ENCODE measurements at regions not wholly inside any gene's neighbourhood (a gene's known extent, or its start where the extent isn't known, plus 50 kb on each side); places are given as distances from the start of the nearest gene placed in this dataset.
"Not testable (repeated sequence)": the region's sequence is repeated elsewhere in the genome, so short reads cannot be mapped to it uniquely, and the experiment has no call there.

DNA sequence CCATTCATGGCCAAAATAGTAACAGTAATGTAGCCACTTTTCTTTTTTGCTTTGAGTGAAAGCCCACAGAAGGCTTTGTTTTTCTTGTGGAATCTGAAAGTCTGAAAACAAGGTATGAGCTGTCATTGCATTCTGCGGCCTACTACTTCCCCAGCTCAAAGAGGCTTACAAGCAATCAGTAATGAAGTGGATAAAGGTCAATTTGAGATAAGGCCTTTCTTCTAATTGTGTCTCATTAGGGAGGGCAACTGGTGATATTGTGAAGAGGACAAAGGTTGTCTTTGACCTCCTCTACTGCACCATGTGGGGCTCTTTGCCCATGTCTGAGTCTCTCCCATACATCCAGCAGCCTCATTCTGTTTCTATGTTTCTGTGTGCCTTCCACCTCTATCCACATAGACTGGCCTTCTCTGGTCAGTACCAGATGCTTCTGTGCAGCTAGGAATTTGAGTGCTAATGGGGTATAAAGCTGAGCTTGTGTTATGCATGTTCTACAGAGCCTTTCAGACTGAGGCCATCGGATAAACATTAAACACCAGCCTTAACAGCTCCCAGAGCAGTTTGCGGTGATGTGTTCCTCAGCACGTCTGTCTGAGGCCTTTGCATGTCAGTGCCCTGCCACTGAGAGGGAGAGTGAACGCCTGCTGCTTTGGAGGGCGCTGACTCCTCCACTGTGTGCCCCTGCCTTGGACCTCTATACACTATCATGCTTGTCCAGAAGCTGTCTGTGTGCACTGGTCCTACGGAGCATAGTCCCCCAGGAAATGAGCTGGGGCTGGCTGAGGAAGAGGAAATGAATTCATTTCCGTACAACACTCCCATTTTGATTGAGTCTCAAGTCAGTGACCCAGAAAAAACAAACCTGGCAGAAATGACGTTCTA is 80.2 kb downstream of the SH2D1A start:
- DNase-seq (ENCODE audit: low read depth in 4 of 4, low spot score in 2 of 4) = no peak

DNA sequence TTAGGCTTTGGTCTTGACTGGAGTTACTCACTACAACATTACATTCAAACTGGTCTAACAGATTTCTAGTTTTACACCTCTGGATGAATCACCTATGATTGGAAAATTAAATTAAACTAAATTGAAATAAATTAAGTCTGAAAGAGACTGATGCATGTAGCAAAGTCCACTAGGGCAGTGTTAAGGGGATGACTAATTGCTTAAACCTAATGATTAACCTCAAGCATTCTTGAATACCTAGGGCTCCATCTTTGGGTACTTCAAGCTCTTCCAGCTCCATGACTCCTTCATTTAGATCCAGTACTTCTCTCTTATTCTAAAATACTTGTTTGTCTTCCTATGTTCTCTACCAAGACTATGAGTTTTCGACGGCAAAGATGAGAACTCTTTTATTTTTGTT is 86.8 kb downstream of the SH2D1A start:
- DNase-seq (ENCODE audit: low read depth in 4 of 4, low spot score in 2 of 4) = no peak

DNA sequence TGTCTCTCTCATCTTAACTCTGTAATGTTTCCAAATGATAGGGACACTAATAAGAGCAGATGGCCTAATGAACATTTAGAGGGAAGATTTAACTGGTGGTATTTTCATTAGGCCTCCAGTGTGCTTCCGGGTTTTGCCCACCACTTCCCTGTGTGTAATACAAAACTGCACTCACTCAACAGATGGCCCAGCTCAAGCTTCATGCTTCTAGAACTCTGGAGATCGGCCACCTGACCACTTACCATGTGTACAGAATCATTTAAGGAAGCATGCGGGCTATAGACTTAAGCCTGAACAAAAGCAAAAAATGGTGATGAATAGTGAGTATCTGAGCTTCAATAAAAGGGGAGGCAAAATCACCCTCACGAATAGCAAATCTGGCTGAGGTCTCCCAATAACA is 89.3 kb downstream of the SH2D1A start:
- no peak for DNase-seq (ENCODE audit: low read depth in 4 of 4, low spot score in 2 of 4)

DNA sequence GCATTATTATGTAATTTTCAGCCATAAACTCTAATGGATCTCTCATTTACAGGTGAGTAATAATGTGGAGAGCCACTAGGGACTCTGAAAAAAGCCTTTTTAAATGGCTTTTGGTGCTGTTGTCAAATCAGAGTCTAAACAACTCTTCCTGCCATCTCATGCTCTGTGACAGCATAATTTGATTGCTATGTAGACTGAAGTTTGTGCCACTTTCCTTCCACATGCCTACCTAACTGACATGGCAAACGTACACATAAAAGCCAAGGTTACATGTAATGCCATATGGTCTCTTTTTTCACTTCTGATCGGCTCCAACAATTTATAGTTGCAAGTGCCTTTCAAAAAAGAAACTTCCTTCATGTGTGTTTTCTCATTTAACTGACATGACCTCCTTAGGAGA is 94.3 kb downstream of the SH2D1A start:
- DNase-seq (ENCODE audit: low read depth in 4 of 4, low spot score in 2 of 4) = no peak

DNA sequence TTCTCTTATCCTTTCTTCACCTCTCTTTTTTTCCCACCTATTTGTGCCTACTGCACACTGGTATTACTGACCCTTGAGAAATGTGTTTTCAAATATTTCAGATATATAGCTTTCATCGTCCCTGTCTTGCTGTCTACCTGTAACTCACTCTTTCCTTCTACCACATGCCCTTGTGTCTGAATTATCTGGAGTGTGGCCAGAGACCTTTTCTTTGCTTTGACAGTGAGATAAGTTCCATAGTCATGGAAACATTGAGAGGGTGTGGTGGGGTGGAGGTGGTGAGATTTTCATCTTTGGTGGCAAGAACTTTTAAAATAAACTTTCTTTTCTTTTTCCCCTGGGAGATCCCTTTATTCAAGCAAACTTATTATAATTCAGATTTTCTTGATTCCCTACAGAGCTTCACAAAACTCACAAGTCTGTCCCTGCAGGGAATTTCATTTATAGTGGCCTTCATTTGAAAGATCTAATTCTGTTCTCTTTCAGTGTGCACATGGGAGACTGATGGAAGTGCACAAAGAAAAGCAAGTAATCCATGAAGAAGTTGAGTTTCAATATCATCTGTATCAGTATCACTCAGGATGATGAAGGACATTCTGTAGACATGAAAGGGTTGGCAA is 95.7 kb downstream of the SH2D1A start:
- DNase-seq (ENCODE audit: low read depth in 4 of 4, low spot score in 2 of 4) = no peak

DNA sequence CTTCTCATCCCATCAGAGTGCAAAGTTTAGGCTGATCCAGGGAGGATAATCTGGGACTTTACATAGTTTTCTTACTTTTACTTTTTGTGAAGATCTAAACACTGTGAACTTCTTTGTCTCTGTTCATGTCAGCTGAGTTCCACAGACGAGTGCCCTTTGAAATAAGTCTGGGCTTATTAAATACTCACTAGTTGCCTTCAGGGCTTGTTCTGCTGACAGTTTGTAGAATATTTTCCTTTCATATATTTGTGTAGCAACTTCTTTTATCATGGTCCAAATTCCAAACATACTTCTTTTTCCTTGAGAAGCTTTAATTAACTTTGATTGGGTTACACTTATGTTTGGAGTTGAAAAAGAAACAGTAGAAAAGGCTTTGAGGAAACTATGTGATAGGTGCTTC is 109.6 kb downstream of the SH2D1A start:
- no peak for DNase-seq (ENCODE audit: low read depth in 4 of 4, low spot score in 2 of 4)

DNA sequence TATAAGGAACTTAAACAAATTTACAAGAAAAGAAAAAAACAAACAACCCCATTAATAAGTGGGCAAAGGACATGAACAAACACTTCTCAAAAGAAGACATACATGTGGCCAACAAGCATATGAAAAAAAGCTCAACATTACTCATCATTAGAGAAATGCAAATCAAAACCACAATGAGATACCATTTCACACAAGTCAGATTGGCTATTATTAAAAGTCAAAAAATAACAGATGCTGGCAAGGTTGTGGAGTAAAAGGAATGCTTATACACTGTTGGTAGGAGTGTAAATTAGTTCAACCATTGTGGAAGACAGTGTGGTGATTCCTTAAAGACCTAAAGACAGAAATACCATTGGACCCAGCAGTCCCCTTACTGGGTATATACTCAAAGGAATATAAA is 113.5 kb downstream of the SH2D1A start:
- DNase-seq (ENCODE audit: low read depth in 4 of 4, low spot score in 2 of 4) = not testable (repeated sequence)

DNA sequence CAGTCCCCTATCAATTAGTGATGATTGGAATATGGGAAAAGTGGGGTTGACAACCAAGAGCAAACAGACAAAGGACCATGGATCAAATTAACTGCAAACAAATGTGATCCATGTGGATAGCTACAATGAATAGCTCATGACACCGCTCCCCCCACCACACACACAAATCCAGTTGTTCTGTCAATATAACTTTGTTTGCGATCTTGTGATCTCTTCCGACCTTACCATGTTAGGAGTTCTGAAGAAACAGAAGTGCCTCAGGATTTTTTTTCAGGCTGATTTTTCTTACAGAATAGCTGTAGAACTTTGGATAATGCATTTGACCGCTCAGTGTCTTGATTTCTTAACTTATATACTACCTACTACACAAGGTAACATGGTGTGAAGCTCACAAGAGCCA is 116.6 kb downstream of the SH2D1A start:
- no peak for DNase-seq (ENCODE audit: low read depth in 4 of 4, low spot score in 2 of 4)

DNA sequence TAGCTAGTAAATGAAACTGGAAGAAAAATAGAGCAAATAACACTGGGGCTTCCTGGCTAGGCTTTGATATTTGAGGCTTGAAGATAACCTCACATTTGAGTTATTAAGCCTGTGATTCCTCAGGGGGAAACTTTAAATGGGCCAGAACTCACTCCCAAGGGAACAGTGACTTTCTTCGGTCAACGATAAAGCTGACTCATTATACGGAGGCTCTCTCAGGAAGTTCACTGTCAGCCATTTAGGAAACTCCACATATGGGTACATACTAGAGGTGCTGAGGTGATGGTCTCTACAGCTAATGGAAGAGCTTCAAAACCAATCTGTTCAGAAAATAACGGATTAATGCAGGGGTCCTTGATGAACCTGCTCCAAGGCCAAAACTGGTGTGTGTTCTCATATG is 120.8 kb downstream of the SH2D1A start:
- no peak for DNase-seq (ENCODE audit: low read depth in 4 of 4, low spot score in 2 of 4)

DNA sequence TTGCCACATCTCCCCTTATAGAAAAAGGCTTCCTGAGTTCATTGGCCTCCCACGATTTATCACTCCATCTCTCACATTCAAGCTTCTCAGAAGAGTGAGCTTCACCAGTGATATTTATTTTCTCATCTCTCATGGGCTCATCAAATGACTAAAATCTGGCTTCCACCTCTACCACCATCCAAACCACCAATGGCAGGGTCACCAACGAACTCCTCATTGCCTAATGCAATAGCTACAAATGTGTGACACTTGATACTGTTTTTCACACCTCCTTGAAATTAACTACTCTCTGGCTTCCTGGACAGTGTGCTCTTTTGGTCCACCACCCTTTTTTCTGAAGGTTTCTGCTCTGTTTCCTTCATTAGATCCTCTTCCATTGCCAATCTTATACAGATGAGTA is 129.0 kb downstream of the SH2D1A start:
- DNase-seq (ENCODE audit: low read depth in 4 of 4, low spot score in 2 of 4) = no peak

DNA sequence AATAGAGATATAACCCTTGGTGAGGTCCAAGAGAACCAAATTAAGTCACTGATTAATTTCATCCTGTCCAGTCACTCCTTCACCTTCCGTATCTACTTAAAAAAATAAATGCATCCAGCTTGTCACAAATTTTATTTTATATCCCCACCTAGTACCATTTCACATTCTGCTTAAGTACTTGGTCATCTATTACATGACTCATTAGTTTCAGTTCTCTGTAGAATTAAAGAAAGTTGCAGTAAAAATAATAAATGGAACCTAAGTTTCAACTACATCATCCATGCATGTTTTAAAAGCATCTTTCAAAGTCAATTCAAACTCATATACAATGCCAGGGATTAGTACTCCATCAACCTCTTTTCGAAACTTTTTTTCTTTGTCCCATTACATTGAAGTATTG is 130.2 kb downstream of the SH2D1A start:
- DNase-seq (ENCODE audit: low read depth in 4 of 4, low spot score in 2 of 4) = no peak

DNA sequence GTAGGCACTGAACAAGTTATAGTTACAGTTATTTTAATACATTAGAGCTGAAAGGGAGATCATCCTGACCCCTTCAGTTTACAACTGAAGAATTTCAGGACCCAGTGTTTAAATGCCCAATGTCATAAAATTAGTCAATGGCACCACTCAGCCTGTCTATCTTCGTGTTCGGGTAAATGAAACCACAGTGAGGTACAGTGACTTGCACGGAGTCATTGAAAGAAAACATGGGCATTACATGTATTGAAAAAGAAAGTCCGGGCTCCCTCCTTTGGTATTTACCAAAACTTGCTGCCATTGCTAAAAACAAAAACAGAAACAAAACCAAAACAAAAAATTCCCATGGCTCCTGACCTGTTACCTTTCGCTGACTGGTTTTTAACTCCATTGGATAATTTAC is 131.7 kb downstream of the SH2D1A start:
- DNase-seq (ENCODE audit: low read depth in 4 of 4, low spot score in 2 of 4) = no peak

DNA sequence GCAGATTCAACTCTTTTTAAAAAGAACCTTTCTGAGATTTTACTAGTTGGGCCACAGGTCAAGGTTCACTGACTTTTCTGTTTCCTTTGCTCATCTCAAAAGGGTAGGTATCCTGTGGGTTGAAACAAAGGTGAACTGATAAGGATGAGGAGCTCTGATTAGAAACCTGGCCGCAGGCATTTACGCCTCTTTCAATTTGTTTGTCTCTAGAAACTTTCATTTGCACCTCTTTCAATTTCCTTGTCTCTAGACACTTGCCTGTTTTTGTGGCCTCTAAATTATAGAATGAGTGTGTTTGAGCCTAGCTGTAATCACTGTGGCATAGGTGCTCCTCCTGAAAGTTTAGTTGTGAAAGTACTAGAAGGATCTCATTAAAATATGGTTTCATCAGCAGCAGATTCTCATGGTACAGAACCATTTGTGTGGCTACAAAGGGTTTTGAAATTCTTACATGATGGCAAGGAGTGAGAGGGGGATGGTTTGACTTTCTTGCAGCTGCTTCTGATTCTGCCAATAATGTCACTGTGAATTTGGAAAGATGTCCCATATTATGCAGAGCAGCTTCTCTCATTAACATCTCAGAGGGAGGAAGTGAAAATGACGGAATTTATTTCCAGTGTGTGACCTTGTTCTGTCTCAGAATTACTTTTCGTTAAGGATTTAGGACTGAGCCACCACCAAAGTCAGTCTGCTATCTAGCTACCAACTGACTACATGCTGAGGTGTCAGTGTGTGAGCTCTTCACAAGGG is 142.2 kb downstream of the SH2D1A start:
- DNase-seq (ENCODE audit: low read depth in 4 of 4, low spot score in 2 of 4) = no peak

DNA sequence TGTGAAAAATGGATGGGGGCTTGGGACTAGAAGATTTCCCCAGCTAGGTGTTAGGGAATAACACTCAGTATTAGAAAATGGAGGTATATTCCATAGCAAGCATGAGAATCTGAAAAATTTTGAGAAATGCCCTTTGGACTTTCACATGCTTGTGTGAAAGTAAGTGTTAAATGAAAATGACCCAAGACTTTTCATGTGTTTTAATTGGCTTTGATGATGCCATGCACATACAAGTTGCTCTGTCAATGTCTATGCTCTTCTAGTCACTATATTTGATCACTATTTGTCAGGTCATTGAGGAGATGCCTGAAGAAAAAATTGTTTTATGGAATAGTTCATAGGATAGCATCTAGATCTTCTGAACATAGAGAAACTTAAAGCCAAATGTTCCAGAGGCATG is 147.6 kb downstream of the SH2D1A start:
- no peak for DNase-seq (ENCODE audit: low read depth in 4 of 4, low spot score in 2 of 4)

DNA sequence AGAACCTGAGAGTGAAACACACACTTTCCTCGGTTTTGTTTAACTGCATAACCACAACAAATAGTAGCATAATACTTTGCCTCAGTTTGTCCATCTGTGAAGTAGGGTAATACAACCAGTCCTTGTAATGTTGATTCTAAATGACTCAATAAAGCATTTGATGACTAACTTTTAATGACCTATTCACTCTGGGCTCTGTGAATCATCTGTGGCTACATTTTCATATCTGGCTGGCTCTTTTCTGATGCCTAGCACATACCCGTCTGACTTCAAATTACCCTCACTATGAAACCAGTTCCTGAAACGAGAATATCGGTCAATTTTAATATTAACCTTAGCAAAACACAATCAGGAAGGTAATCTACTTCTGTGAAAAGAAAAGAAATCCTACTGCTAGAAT is 151.0 kb downstream of the SH2D1A start:
- no peak for DNase-seq (ENCODE audit: low read depth in 4 of 4, low spot score in 2 of 4)

DNA sequence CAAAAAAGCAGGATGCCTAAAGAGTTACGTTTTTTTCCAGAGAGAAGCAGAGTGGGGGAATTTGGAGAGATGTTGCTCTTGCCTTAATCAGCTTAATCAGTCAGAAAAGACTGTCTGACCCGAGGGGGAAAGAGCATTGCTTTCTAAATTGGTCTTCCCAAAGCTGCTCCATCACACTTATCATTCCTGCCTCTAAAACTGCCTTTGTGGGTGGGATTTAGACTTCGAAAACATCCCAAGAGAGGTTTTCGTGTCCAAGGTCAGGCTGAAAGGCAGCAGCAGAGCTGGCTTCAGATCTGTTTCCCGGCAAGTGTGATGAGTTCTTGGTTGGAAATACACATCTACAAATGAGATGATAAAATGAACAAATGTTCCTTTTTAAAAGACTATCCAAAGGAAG is 155.2 kb downstream of the SH2D1A start:
- DNase-seq (ENCODE audit: low read depth in 4 of 4, low spot score in 2 of 4) = no peak

DNA sequence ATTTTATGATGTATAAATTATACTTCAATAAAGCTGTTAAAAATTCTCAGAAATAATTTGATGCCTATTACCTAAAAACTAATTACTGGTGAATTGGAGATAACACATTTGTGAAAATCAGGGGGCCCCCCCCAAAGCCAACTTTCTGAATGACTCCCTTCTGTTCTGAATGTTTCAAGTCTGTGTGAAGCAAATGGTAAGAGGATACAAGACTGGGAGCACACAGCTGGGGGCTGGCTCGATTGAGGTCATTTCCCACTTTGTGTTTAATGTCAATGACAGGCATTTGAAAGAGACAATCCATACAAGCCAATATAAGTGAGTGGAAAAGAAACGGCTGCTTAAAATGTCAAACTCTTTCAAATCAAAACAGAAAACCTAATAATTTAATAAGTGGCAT is 155.8 kb downstream of the SH2D1A start:
- DNase-seq (ENCODE audit: low read depth in 4 of 4, low spot score in 2 of 4) = no peak

DNA sequence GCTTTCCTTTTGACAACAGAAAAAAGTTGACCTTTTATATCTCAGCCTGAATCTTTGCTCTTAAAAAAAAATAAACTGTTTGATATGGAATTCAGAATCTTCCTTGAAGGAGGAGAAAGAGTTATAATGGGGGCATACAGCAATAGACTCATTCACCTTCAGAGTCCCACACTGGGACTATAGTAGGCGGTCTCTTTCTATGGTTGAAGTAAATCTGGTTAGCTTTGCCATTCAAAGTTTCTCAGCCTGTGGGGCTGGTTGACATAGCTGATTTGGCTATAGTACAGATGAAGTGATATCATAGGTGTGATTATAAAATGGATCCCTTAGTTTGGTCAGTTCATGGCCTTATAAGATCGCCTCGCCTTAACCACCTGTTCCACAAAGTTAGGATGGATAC is 156.2 kb downstream of the SH2D1A start:
- no peak for DNase-seq (ENCODE audit: low read depth in 4 of 4, low spot score in 2 of 4)

DNA sequence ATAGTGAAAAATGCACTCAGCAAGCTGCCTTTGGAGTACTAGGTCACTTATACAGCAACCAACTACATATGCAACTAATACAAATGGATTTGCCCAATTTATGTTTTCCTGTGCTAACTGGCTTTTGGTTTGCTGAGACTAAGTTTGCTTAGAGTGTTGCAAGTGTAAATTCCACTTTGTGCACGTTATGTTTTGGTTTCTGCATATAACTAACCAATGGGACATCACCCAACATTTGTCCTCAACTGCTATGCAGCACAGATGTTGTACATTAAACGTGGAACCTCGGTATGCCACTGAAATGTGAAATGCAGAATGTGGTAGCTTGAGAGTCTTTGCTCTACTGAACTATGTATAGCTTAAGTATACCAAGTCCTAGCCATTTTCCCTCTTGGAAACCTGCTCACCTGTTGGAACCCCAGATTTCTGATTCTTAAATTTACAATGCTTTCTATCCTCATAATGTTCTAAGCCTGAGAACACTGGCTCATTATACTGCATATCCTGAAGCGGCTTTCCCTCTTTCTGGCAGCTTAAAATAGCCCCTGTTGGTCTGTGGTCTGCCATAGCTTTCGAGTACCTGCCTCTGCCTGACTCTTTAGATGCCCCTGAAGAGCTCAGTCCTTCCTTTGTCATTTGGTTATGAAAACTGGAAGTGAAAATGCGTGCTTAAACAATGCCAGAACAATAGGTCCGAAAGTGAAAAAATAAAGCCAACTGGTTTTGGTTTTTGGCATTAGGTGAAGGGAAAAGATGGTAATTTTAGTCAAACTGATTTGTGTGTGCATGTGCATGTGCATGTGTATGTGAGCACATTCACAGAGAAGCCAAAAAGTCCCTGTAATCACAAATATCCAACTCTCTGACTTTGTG is 158.0 kb downstream of the SH2D1A start:
- no peak for DNase-seq (ENCODE audit: low read depth in 4 of 4, low spot score in 2 of 4)

DNA sequence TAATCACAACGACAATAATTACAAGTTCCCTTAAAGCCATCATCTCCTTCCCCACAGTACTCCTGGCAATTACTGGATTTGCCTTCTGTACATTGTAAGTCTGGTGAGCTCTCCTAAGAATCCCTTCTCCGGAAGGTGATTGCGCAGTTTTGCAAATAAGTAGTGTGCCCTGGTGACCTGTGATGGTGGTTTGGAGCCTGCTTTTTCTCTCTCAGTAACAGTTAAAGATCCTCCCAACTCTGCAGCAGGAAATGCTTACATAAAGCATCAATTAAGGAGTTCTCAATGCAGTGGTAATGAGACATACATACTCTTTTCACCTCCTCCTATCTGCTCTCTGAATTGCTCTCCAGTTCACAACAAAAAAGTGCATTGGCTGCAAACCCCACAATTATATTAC is 159.7 kb downstream of the SH2D1A start:
- no peak for DNase-seq (ENCODE audit: low read depth in 4 of 4, low spot score in 2 of 4)

DNA sequence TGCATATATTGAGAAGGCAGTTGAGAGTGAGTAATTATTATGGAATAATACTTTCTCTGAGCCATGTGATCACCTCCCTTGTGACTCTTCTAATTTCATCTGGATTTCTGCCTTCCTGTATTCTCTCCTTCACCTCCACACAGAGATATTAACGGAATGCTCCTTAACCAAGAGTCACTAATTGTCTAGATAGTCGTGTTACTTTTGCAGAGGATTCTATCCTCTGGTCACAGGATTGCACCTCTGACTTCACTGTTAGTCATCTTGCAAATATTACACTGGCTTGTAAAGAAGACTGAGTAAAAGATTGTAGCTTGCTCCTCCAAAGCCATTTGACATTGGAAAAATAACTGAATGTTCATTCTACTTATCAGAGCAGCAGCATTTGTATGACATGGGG is 160.9 kb downstream of the SH2D1A start:
- DNase-seq (ENCODE audit: low read depth in 4 of 4, low spot score in 2 of 4) = no peak
